Aorta (tissue), 5 donors: ENCODE measurements at regions not wholly inside any gene's neighbourhood (a gene's known extent, or its start where the extent isn't known, plus 50 kb on each side); places are given as distances from the start of the nearest gene placed in this dataset.
A peak's percentile ranks its signal among the peaks of the same experiment; 100 is the strongest.

Experiments
- ATAC-seq: fragments of 200-7000 bp; cut with Tn5 transposase; one replicate; pipeline ENCODE4 v1.9.1; 2022; ENCODE audit warnings: moderate library complexity; ENCODE audit not compliant: low FRiP score
- DNase-seq, 2 donors: peaks; one replicate each; pipeline ENCODE4 v3.0.0-alpha.2; 2020
- H3K27ac ChIP-seq, 2 donors: one replicate each; pipeline ENCODE4 v1.5.1; 2013; ENCODE audit warnings: low read length in 2 of 2, mild to moderate bottlenecking in 2 of 2, moderate library complexity in 2 of 2, control low read depth in 1 of 2, inconsistent platforms in 1 of 2, low read depth in 1 of 2
- H3K27me3 ChIP-seq, 2 donors: one replicate each; pipeline ENCODE4 v1.6.1; 2013; ENCODE audit warnings: control low read depth in 1 of 2, low read length in 1 of 2, mild to moderate bottlenecking in 1 of 2, moderate library complexity in 1 of 2; ENCODE audit not compliant: insufficient read depth in 2 of 2, control insufficient read depth in 1 of 2
- H3K36me3 ChIP-seq, 2 donors: one replicate each; pipeline ENCODE4 v1.6.1; 2013; ENCODE audit warnings: control low read depth in 1 of 2, low read length in 1 of 2, mild to moderate bottlenecking in 1 of 2; ENCODE audit not compliant: insufficient read depth in 2 of 2, control insufficient read depth in 1 of 2
- H3K4me1 ChIP-seq, 2 donors: one replicate each; pipeline ENCODE4 v1.6.1; 2013; ENCODE audit warnings: low read length in 2 of 2, control low read depth in 1 of 2, mild to moderate bottlenecking in 1 of 2, moderate library complexity in 1 of 2; ENCODE audit not compliant: insufficient read depth in 2 of 2, control insufficient read depth in 1 of 2
- H3K4me3 ChIP-seq, 2 donors: one replicate each; pipeline ENCODE4 v1.5.1; 2013; ENCODE audit warnings: low read length in 2 of 2, control low read depth in 1 of 2, mild to moderate bottlenecking in 1 of 2
- H3K9me3 ChIP-seq: one replicate; pipeline ENCODE4 v1.6.1; 2013; ENCODE audit warnings: mild to moderate bottlenecking, low read length; ENCODE audit not compliant: control insufficient read depth
- WGBS, 2 donors: extraction: QIAGEN DNeasy Blood & Tissue Kit; methylation state at CpG; one replicate each; pipeline ENCODE4 v1.1.7; 2013; 5-methylcytosine and 5-hydroxymethylcytosine counted together
- intact Hi-C, 2 donors: fragments of 100-400 bp; cut with DNase I; formaldehyde crosslinking; loops; one replicate each; pipeline versions ENCODE4 v1.14.2 to v1.15.0; 2022
- donor health status: healthy with polysubstance abuse.
- donor health status: Bipolar disorder and iron deficiency.
- donor health status: DM: no; HTN: no; CAD: no.
- donor health status: DM: no; HTN: no; CAD: no.
- donor health status: DM: yes; HTN: yes; CAD: no.

GRCh38 chr3:194856296-194856695 lies 170.6 kb downstream of the FAM43A start:
- Histone ChIP-seq H3K9me3 (no peaks in the 10 kb centered on the region), H3K27ac (no peak overlapping the region), H3K36me3 (no peaks in the 10 kb centered on the region), H3K27me3 (no peaks in the 10 kb centered on the region), H3K4me1 (no peaks in the 10 kb centered on the region), H3K4me3 (no peak overlapping the region)
- DNase-seq, result peak in 1 of 2 donors; percentile 68
- intact Hi-C loops, result no loop called here
- 58 to 66% methylated on average over 7 of the region's 7 CpGs for WGBS, 2 donors
- peak; percentile 54 for ATAC-seq

- H3K4me1 ChIP-seq, result no peaks in the 10 kb centered on the region
- intact Hi-C loops, result no loop called here
- H3K27me3 ChIP-seq, result no peaks in the 10 kb centered on the region
- H3K9me3 ChIP-seq, result no peaks in the 10 kb centered on the region
- WGBS, 2 donors, result 91% methylated on average over 9 of the region's 9 CpGs
- H3K27ac ChIP-seq, result no peak overlapping the region
- ATAC-seq (no peak), DNase-seq (no peak)
- no peak overlapping the region for H3K4me3 ChIP-seq
- H3K36me3 ChIP-seq, result no peaks in the 10 kb centered on the region
Measured at GRCh38 chr3:194857469-194858113, 171.9 kb downstream of the FAM43A start.

- intact Hi-C loops, result no loop called here
- DNase-seq (no peak), ATAC-seq (no peak)
- Histone ChIP-seq H3K9me3 (no peaks in the 10 kb centered on the region), H3K27ac (no peak overlapping the region), H3K27me3 (no peaks in the 10 kb centered on the region), H3K4me1 (no peaks in the 10 kb centered on the region), H3K4me3 (no peak overlapping the region), H3K36me3 (no peaks in the 10 kb centered on the region)
- 91 to 94% methylated on average over 2 of the region's 2 CpGs for WGBS, 2 donors
Measured at GRCh38 chr3:194858382-194858781, 172.7 kb downstream of the FAM43A start.

GRCh38 chr3:194860725-194861124 lies 175.0 kb downstream of the FAM43A start:
- H3K4me3 ChIP-seq, result no peak overlapping the region
- H3K9me3 ChIP-seq, result no peaks in the 10 kb centered on the region
- WGBS, 2 donors, result 79 to 84% methylated on average over 9 of the region's 9 CpGs
- intact Hi-C loops, result no loop called here
- DNase-seq (peak in 1 of 2 donors; percentile 12), ATAC-seq (no peak)
- H3K36me3 ChIP-seq, result no peaks in the 10 kb centered on the region
- no peaks in the 10 kb centered on the region for H3K4me1 ChIP-seq
- no peaks in the 10 kb centered on the region for H3K27me3 ChIP-seq
- H3K27ac ChIP-seq, result no peak overlapping the region

GRCh38 chr3:194861375-194861774 lies 175.7 kb downstream of the FAM43A start:
- ATAC-seq (no peak), DNase-seq (no peak)
- 85 to 91% methylated on average over 4 of the region's 4 CpGs for WGBS, 2 donors
- intact Hi-C loops, result no loop called here
- Histone ChIP-seq H3K27me3 (no peaks in the 10 kb centered on the region), H3K27ac (no peak overlapping the region), H3K4me1 (no peaks in the 10 kb centered on the region), H3K9me3 (no peaks in the 10 kb centered on the region), H3K36me3 (no peaks in the 10 kb centered on the region), H3K4me3 (no peak overlapping the region)

- Histone ChIP-seq H3K4me3 (no peak overlapping the region), H3K27ac (no peak overlapping the region), H3K4me1 (no peaks in the 10 kb centered on the region), H3K36me3 (no peaks in the 10 kb centered on the region), H3K9me3 (no peaks in the 10 kb centered on the region), H3K27me3 (no peaks in the 10 kb centered on the region)
- WGBS, 2 donors, result 40 to 43% methylated on average over 3 of the region's 3 CpGs
- intact Hi-C loops, result no loop called here
- DNase-seq (no peak), ATAC-seq (no peak)
Measured at GRCh38 chr3:194865061-194865460, 179.4 kb downstream of the FAM43A start.

GRCh38 chr3:194865615-194866014 lies 179.9 kb downstream of the FAM43A start:
- no peak overlapping the region for H3K27ac ChIP-seq
- H3K27me3 ChIP-seq, result no peaks in the 10 kb centered on the region
- intact Hi-C loops, result no loop called here
- no peak for DNase-seq
- H3K9me3 ChIP-seq, result no peaks in the 10 kb centered on the region
- 89 to 92% methylated on average over 2 of the region's 2 CpGs for WGBS, 2 donors
- no peak for ATAC-seq
- no peaks in the 10 kb centered on the region for H3K4me1 ChIP-seq
- no peak overlapping the region for H3K4me3 ChIP-seq
- no peaks in the 10 kb centered on the region for H3K36me3 ChIP-seq

- H3K9me3 ChIP-seq, result no peaks in the 10 kb centered on the region
- H3K4me1 ChIP-seq, result no peaks in the 10 kb centered on the region
- H3K4me3 ChIP-seq, result no peak overlapping the region
- H3K27me3 ChIP-seq, result no peaks in the 10 kb centered on the region
- DNase-seq, result no peak
- WGBS, 2 donors, result 90 to 93% methylated on average over 4 of the region's 4 CpGs
- no peak for ATAC-seq
- H3K36me3 ChIP-seq, result no peaks in the 10 kb centered on the region
- H3K27ac ChIP-seq, result no peak overlapping the region
- intact Hi-C loops, result no loop called here
Measured at GRCh38 chr3:194866236-194866635, 180.6 kb downstream of the FAM43A start.

- ATAC-seq (no peak), DNase-seq (peak in 1 of 2 donors; percentile 58)
- H3K9me3 ChIP-seq, result no peaks in the 10 kb centered on the region
- H3K36me3 ChIP-seq, result no peaks in the 10 kb centered on the region
- 61 to 65% methylated on average over 13 of the region's 13 CpGs for WGBS, 2 donors
- H3K27me3 ChIP-seq, result no peaks in the 10 kb centered on the region
- H3K27ac ChIP-seq, result no peak overlapping the region
- no peaks in the 10 kb centered on the region for H3K4me1 ChIP-seq
- H3K4me3 ChIP-seq, result no peak overlapping the region
- intact Hi-C loops, result no loop called here
Measured at GRCh38 chr3:194867270-194867983, 181.7 kb downstream of the FAM43A start.
